ENCODE measurements at regions not wholly inside any gene's neighbourhood (a gene's known extent, or its start where the extent isn't known, plus 50 kb on each side); places are given as distances from the start of the nearest gene placed in this dataset.

GRCh38 chr14:58863661-58864345, 226.0 kb downstream of the DACT1 start:
- Mint-ChIP-seq H3K4me3 (no peak overlapping the region), H3K9me3 (peaks cover 13% of the 10 kb centered on the region), H3K27ac (no peak overlapping the region), H3K27me3 (peaks cover 2% of the 10 kb centered on the region), H3K4me1 (ENCODE audit: low read depth) (no peaks in the 10 kb centered on the region), H3K36me3 (no peaks in the 10 kb centered on the region)
- no peak for DNase-seq
- POLR2A ChIA-PET: no interaction called here
- CTCF ChIA-PET: no interaction called here
- intact Hi-C loops (cut with micrococcal nuclease): no loop called here

- ChIA-PET CTCF (no interaction called here), POLR2A (no interaction called here)
- intact Hi-C loops (cut with micrococcal nuclease): no loop called here
- no peak for DNase-seq
- Mint-ChIP-seq H3K4me3 (no peak overlapping the region), H3K4me1 (ENCODE audit: low read depth) (no peaks in the 10 kb centered on the region), H3K27me3 (peaks cover 2% of the 10 kb centered on the region), H3K36me3 (no peaks in the 10 kb centered on the region), H3K27ac (no peak overlapping the region), H3K9me3 (peaks cover 2% of the 10 kb centered on the region)
These were observed 227.2 kb downstream of the DACT1 start for GRCh38 chr14:58864751-58865513.

- Mint-ChIP-seq H3K9me3 (no peaks in the 10 kb centered on the region), H3K27ac (no peak overlapping the region), H3K36me3 (no peaks in the 10 kb centered on the region), H3K4me1 (ENCODE audit: low read depth) (no peaks in the 10 kb centered on the region), H3K27me3 (peaks cover 2% of the 10 kb centered on the region), H3K4me3 (no peak overlapping the region)
- POLR2A ChIA-PET: no interaction called here
- intact Hi-C loops (cut with micrococcal nuclease): no loop called here
- no peak for DNase-seq
- CTCF ChIA-PET: no interaction called here
These were observed 227.9 kb downstream of the DACT1 start for GRCh38 chr14:58865514-58866281.

- ChIA-PET CTCF (no interaction called here), POLR2A (no interaction called here)
- H3K27ac Mint-ChIP-seq: no peak overlapping the region
- intact Hi-C loops (cut with micrococcal nuclease): no loop called here
- peaks cover 2% of the 10 kb centered on the region for H3K27me3 Mint-ChIP-seq
- no peaks in the 10 kb centered on the region for H3K36me3 Mint-ChIP-seq
- H3K4me1 Mint-ChIP-seq (ENCODE audit: low read depth): no peaks in the 10 kb centered on the region
- no peak overlapping the region for H3K4me3 Mint-ChIP-seq
- H3K9me3 Mint-ChIP-seq: no peaks in the 10 kb centered on the region
- no peak for DNase-seq
These were observed 228.6 kb downstream of the DACT1 start for GRCh38 chr14:58866391-58866790.

GRCh38 chr14:58870961-58871360, 233.2 kb downstream of the DACT1 start:
- DNase-seq: no peak
- H3K27me3 Mint-ChIP-seq: no peaks in the 10 kb centered on the region
- CTCF ChIA-PET: no interaction called here
- no peaks in the 10 kb centered on the region for H3K36me3 Mint-ChIP-seq
- POLR2A ChIA-PET: interaction anchor here (0.6 kb wide), 1 partner anchor 95 kb away, joined by 3 read pairs; no protein-coding TSS in a partner anchor
- intact Hi-C loops (cut with micrococcal nuclease): no loop called here
- H3K4me1 Mint-ChIP-seq (ENCODE audit: low read depth): no peaks in the 10 kb centered on the region
- no peak overlapping the region for H3K4me3 Mint-ChIP-seq
- no peaks in the 10 kb centered on the region for H3K9me3 Mint-ChIP-seq
- H3K27ac Mint-ChIP-seq: no peak overlapping the region

GRCh38 chr14:58871573-58871972, 233.8 kb downstream of the DACT1 start:
- no peaks in the 10 kb centered on the region for H3K9me3 Mint-ChIP-seq
- intact Hi-C loops (cut with micrococcal nuclease): no loop called here
- CTCF ChIA-PET: no interaction called here
- no peak overlapping the region for H3K4me3 Mint-ChIP-seq
- no peaks in the 10 kb centered on the region for H3K27me3 Mint-ChIP-seq
- POLR2A ChIA-PET: interaction anchor here (0.6 kb wide), 1 partner anchor 96 kb away, joined by 3 read pairs; no protein-coding TSS in a partner anchor
- DNase-seq: no peak
- H3K4me1 Mint-ChIP-seq (ENCODE audit: low read depth): no peaks in the 10 kb centered on the region
- no peaks in the 10 kb centered on the region for H3K36me3 Mint-ChIP-seq
- H3K27ac Mint-ChIP-seq: no peak overlapping the region

- Mint-ChIP-seq H3K27ac (no peak overlapping the region), H3K4me1 (ENCODE audit: low read depth) (no peaks in the 10 kb centered on the region), H3K27me3 (no peaks in the 10 kb centered on the region), H3K9me3 (no peaks in the 10 kb centered on the region), H3K4me3 (no peak overlapping the region), H3K36me3 (no peaks in the 10 kb centered on the region)
- CTCF ChIA-PET: no interaction called here
- POLR2A ChIA-PET: no interaction called here
- no peak for DNase-seq
- intact Hi-C loops (cut with micrococcal nuclease): no loop called here
These were observed 234.3 kb downstream of the DACT1 start for GRCh38 chr14:58872061-58872460.

GRCh38 chr14:58873228-58873953, 235.6 kb downstream of the DACT1 start:
- no peak overlapping the region for H3K4me3 Mint-ChIP-seq
- no peaks in the 10 kb centered on the region for H3K9me3 Mint-ChIP-seq
- no peaks in the 10 kb centered on the region for H3K27me3 Mint-ChIP-seq
- intact Hi-C loops (cut with micrococcal nuclease): no loop called here
- ChIA-PET CTCF (no interaction called here), POLR2A (no interaction called here)
- DNase-seq: no peak
- H3K4me1 Mint-ChIP-seq (ENCODE audit: low read depth): no peaks in the 10 kb centered on the region
- no peaks in the 10 kb centered on the region for H3K36me3 Mint-ChIP-seq
- H3K27ac Mint-ChIP-seq: no peak overlapping the region

GRCh38 chr14:58875613-58876012, 237.9 kb downstream of the DACT1 start:
- ChIA-PET POLR2A (no interaction called here), CTCF (interaction anchor here (0.6 kb wide), 1 partner anchor 52 kb away, joined by 3 read pairs; no protein-coding TSS in a partner anchor)
- intact Hi-C loops (cut with micrococcal nuclease): no loop called here
- no peaks in the 10 kb centered on the region for H3K4me1 Mint-ChIP-seq (ENCODE audit: low read depth)
- no peak for DNase-seq
- H3K27me3 Mint-ChIP-seq: no peaks in the 10 kb centered on the region
- H3K36me3 Mint-ChIP-seq: no peaks in the 10 kb centered on the region
- H3K27ac Mint-ChIP-seq: no peak overlapping the region
- no peak overlapping the region for H3K4me3 Mint-ChIP-seq
- H3K9me3 Mint-ChIP-seq: no peaks in the 10 kb centered on the region

GRCh38 chr14:58876608-58877007, 238.8 kb downstream of the DACT1 start:
- Mint-ChIP-seq H3K27me3 (no peaks in the 10 kb centered on the region), H3K9me3 (no peaks in the 10 kb centered on the region), H3K4me3 (no peak overlapping the region), H3K27ac (no peak overlapping the region), H3K4me1 (ENCODE audit: low read depth) (no peaks in the 10 kb centered on the region), H3K36me3 (no peaks in the 10 kb centered on the region)
- ChIA-PET CTCF (no interaction called here), POLR2A (no interaction called here)
- DNase-seq: no peak
- intact Hi-C loops (cut with micrococcal nuclease): no loop called here

- intact Hi-C loops (cut with micrococcal nuclease): no loop called here
- Mint-ChIP-seq H3K4me3 (no peak overlapping the region), H3K4me1 (ENCODE audit: low read depth) (no peaks in the 10 kb centered on the region), H3K27ac (no peak overlapping the region), H3K9me3 (no peaks in the 10 kb centered on the region), H3K36me3 (no peaks in the 10 kb centered on the region), H3K27me3 (no peaks in the 10 kb centered on the region)
- DNase-seq: no peak
- ChIA-PET CTCF (interaction anchor here (0.7 kb wide), 1 partner anchor 177 kb away, joined by 3 read pairs; no protein-coding TSS in a partner anchor), POLR2A (no interaction called here)
These were observed 240.8 kb downstream of the DACT1 start for GRCh38 chr14:58878439-58879139.
